GM18517 (cell line): ENCODE measurements at regions not wholly inside any gene's neighbourhood (a gene's known extent, or its start where the extent isn't known, plus 50 kb on each side); places are given as distances from the start of the nearest gene placed in this dataset.
"Not testable (repeated sequence)": the region's sequence is repeated elsewhere in the genome, so short reads cannot be mapped to it uniquely, and the experiment has no call there.

ENCODE experiments used
- ATAC-seq: cut with Tn5 transposase; IDR thresholded peaks from one replicate; pipeline ENCODE4 v1.9.1; 2021; ENCODE audit warnings: mild to moderate bottlenecking, moderate library complexity; ENCODE audit not compliant: unreplicated experiment

DNA sequence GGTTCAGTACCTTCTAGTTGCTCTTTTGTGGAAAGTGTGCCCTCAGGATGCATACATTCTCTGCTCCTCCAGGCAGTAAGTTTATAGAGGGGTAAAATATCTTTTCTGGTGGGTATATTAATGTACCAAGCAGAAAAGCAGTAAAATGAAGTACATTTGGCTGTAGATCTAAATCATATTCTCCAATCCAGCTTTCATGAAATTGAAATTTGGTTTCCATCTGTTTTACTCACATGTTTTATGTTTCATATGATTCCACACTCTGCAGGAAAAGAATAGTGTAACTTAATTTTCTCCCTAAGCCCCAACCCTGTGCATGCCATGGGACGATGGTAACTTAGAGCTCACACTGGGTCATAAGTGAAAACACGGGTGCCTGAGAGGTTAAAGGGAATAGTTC lies 172.3 kb downstream of the AKAIN1 start:
- no peak for ATAC-seq

- no peak for ATAC-seq
Observed at GRCh38 chr18:5021558-5021957, 175.5 kb downstream of the AKAIN1 start.

DNA sequence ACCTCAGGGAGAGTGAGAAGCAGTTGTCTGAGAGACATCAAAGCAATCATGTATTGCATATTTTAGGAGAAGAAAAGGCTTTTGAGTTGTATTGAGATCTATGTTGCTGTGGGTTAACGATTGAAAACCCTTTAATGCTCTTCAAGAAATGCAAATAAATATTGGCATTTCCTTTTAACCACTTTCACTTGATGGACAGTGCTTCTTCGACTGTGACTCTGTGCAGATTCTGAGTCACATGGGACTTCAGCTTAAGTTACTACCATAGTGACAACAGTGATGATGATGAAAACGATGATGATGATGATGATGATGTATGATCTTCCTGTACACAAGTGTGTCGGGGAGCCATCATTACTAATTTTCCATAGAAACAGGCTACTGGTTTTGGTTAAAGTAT lies 181.8 kb downstream of the AKAIN1 start:
- ATAC-seq = no peak

DNA sequence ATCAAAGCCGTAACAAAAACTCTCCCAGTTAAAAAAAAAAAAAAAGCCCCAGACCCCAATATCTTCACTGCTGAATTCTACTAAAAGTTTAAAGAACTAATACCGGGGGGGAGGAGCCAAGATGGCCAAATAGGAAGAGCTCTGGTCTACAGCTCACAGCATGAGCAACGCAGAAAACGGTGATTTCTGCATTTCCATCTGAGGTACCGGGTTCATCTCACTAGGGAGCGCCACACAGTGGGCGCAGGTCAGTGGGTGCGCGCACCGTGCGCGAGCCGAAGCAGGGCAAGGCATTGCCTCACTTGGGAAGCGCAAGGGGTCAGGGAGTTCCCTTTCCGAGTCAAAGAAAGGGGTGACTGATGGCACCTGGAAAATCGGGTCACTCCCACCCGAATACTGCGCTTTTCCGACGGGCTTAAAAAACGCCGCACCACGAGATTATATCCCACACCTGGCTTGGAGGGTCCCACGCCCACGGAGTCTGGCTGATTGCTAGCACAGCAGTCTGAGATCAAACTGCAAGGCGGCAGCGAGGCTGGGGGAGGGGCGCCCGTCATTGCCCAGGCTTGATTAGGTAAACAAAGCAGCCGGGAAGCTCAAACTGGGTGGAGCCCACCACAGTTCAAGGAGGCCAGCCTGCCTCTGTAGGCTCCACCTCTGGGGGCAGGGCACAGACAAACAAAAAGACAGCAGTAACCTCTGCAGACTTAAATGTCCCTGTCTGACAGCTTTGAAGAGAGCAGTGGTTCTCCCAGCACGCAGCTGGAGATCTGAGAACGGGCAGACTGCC lies 192.8 kb downstream of the AKAIN1 start:
- not testable (repeated sequence) for ATAC-seq

GRCh38 chr18:4994710-4995109 lies 202.3 kb downstream of the AKAIN1 start:
- no peak for ATAC-seq

GRCh38 chr18:4987452-4988405 lies 209.3 kb downstream of the AKAIN1 start:
- ATAC-seq = no peak

DNA sequence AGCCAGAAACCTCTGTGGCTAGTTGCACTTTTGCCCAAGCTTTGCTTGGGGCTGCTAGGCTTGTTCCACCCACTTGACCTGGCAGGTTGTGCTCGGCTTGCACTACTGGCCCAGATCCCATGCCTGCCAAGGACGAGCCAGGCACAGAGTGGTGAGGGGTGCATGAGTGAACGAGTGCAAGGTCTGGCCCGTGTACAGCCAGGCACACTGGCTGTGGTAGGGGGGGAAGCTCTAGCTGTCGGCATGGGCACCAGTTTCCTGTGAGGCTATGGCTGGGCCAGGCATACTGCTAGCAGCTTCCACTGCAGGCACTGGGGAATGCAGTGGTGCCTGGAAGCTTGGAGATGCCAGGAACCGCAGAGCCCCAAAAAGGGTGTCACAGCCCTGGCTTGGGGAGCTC lies 210.4 kb downstream of the AKAIN1 start:
- ATAC-seq = no peak

- ATAC-seq = no peak
Observed at GRCh38 chr18:4986066-4986465, 211.0 kb downstream of the AKAIN1 start.

DNA sequence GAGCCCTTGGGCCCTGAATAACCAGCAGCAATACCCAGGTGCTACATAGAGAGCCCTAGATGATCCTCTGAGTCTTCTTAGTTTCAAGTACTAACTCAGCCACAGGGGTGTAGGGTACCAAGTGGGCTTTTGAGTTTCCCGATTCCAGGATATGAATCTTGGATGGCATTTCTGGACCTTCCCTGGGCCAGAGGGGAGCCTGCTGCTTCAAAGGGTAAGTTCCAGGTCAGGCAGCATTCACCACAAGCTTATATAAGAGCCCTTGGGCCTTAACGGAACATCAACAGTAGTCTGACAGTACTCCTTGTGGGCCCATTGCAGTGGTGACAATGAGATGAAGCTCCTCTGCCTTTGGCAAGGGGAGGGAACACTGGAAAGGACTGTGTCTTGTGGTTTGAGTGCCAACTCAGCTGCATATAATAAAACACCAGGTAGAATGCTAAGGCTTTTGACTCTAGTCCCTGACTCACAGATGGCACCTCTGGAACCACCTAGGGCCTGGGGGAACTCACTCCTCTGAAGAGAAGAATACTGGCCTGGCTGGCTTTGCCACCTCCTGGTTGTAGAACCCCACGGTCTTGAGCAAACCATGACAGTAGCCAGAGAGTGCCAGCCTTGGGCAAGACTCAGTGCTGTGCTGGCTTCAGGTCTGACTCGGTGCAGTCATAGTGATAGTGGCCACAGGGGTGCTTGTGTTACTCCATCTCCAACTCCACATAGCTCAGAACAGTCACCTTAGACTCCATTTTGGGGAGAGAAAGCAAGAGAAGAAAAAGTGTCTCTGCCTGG lies 235.7 kb downstream of the AKAIN1 start:
- no peak for ATAC-seq

GRCh38 chr18:4960578-4960977 lies 236.5 kb downstream of the AKAIN1 start:
- ATAC-seq = no peak

- no peak for ATAC-seq
Observed at GRCh38 chr18:4931209-4931608, 265.8 kb downstream of the AKAIN1 start.

GRCh38 chr18:4921548-4921947 lies 275.5 kb downstream of the AKAIN1 start:
- ATAC-seq = no peak

- not testable (repeated sequence) for ATAC-seq
Observed at GRCh38 chr18:4917509-4917908, 279.5 kb downstream of the AKAIN1 start.

- no peak for ATAC-seq
Observed at GRCh38 chr18:4908328-4908727, 288.7 kb downstream of the AKAIN1 start.

DNA sequence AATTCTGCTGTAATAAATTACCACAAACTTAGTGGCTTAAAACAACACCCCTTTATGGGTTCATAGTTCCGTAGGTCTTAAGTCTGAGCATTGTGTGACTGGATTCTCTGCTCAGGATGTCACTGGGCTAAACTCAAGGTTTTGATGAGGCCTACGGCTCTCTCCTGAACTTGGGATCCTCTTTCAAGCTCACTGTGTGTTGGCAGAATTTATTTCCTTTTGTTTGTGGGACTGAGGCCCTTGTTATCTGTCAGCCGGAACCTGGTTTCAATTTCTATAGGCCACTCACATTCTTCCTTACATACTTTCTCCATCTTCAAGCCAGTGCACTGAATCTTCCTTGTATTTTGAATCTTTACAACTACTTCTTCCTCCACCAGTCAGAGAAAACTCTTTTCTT lies 290.2 kb downstream of the AKAIN1 start:
- no peak for ATAC-seq

DNA sequence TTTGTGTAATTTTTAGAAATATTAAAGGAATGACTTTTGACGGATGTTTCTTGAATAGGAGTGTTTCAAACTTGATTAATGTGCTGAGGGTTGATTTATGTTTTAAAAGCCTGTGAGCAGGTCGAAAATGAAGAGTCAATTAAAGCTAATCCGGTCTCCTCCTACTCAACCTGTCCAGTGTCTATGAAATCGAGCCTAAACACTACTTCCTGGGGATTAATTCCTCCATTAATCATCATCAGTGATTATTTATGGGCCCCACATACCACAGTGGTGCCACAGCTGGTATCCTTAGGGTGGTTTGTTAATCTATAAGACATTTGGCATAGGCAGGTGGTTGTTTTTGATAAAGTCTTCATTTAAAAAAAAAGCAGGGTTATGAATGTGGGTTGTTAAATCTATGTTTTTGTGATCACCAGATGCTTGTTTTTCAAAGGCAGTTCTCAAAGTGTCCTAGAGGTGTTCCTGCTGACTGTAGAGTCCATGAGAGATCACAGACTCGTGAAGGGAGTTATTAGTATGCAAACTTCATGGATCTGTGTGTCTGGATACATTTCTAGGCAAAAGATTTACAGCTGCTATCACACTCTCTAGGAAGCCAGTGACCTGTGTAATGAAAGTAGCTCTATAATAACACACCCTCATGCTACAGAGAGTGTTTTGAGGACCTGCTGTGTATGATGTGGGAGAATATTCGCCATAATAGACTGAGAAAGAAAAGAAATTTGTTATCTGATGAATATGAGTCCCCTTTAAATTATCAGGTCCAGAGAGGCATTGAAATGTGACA lies 308.6 kb downstream of the AKAIN1 start:
- no peak for ATAC-seq

GRCh38 chr18:4878480-4878879 lies 318.6 kb downstream of the AKAIN1 start:
- ATAC-seq = no peak

DNA sequence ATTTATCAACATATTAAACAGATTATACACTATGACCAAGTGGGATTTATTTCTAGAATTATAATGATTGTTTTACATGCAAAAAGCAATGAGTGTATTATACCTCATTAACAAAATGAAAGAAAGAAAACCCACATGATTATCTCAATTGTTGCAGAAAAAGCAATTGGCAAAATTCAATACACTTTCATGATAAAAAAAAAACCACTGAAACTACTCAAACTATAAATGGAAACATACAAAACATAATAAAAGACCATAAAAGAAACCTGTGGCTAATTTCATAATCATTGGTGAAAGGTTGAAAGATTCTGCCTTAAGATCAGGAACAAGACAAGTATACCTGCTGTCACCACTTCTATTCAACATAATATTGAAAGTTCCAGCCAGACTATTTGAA lies 325.9 kb downstream of the AKAIN1 start:
- no peak for ATAC-seq

DNA sequence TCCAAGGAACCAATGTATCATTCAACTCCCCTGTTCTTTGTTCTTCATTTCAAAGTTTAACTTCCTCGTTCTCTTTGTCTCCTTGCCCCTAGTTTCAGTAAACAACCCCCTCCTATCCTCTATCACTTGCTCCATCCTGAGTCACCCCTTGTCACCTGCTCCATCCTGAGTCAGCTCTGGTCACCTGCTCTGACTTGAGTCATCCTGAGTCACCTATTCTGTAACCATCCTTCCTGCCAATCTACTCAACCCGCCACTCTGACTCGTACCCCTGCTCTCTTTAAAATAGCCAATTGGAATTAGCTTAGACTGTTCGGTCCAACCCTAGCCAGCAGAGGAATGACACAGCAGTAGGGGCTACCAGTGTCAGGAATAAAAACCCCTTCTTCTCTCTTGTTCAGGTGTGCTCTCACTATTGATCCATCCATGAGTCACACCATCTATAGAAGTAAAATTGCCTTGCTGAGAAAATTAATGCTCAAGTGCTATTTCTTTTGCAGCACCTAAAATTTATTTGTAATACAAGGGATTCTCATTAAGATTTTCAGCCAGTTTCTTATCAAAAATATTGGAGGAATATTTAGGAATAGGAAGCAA lies 326.8 kb downstream of the AKAIN1 start:
- no peak for ATAC-seq

DNA sequence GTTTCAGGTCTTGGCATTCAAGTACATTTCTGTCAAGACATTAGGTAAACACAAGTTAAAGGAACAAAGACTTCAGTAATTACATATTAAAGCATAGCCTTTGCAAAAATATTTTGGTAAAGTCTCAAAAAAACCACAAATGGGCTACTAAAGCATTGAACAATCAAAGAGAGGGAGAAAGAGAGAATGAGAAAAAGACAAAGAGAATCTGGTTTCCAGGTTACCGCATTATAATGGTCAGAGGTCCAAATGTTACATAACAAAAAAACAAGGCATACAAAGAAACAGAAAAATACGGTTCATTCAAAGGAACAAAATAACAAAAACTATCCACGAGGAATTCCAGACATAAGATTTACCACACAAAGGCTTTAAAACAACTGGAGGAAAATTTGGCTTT lies 327.9 kb downstream of the AKAIN1 start:
- no peak for ATAC-seq
